ENCODE measurements at regions not wholly inside any gene's neighbourhood (a gene's known extent, or its start where the extent isn't known, plus 50 kb on each side); places are given as distances from the start of the nearest gene placed in this dataset.
"Not testable (repeated sequence)": the region's sequence is repeated elsewhere in the genome, so short reads cannot be mapped to it uniquely, and the experiment has no call there.

DNA sequence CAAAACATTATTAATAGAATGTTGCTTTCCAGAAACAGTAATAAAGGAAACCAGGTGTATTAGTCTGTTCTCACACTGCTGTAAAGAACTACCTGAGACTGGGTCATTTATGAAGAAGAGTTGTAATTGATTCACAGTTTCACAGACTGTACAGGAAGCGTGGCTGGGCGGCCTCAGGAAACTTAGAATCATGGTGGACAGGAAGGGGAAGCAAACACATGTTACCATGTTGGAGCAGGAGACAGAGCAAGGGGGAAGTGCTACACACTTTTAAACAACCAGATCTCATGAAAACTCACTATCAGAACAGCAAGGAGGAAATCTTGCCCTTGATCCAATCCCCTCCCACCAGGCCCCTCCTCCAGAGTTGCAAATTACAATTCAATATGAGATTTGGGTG, 815.8 kb downstream of the TRIML1 start:
- POLR2A ChIA-PET = no interaction called here
- H3K27ac Mint-ChIP-seq = no peak overlapping the region
- CTCF ChIA-PET = no interaction called here
- no peak for DNase-seq
- H3K4me3 Mint-ChIP-seq = no peak overlapping the region
- no peaks in the 10 kb centered on the region for H3K36me3 Mint-ChIP-seq (ENCODE audit: low read depth)
- peaks cover 23% of the 10 kb centered on the region for H3K9me3 Mint-ChIP-seq
- H3K4me1 Mint-ChIP-seq = no peaks in the 10 kb centered on the region
- H3K27me3 Mint-ChIP-seq = no peaks in the 10 kb centered on the region

- no peak for DNase-seq
- POLR2A ChIA-PET = no interaction called here
- CTCF ChIA-PET = no interaction called here
- H3K4me3 Mint-ChIP-seq = no peak overlapping the region
- H3K27me3 Mint-ChIP-seq = no peaks in the 10 kb centered on the region
- H3K27ac Mint-ChIP-seq = no peak overlapping the region
- H3K4me1 Mint-ChIP-seq = no peaks in the 10 kb centered on the region
- no peaks in the 10 kb centered on the region for H3K36me3 Mint-ChIP-seq (ENCODE audit: low read depth)
- H3K9me3 Mint-ChIP-seq = peaks cover 22% of the 10 kb centered on the region
These were observed 817.3 kb downstream of the TRIML1 start for GRCh38 chr4:188956566-188956965.

DNA sequence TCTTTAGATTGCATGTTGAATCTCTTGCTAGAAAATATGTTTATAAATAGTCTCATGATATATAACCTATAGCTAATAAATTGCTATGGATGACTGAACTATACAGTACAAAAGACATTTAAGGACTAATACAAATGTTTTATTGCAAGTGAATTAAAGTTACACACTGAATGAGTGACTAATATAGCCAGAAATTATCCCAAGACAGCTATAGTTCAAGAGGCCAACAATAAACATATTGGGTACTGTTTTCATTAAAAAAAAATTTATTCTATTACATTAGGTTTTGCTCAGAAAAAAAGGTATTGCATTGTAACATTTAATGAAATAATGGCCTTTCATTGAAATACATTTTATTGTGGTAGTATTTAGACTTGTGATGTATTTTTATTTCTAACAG, 819.1 kb downstream of the TRIML1 start:
- Mint-ChIP-seq H3K27me3 (no peaks in the 10 kb centered on the region), H3K4me3 (no peak overlapping the region), H3K4me1 (no peaks in the 10 kb centered on the region), H3K36me3 (ENCODE audit: low read depth) (no peaks in the 10 kb centered on the region), H3K9me3 (peaks cover 30% of the 10 kb centered on the region), H3K27ac (no peak overlapping the region)
- DNase-seq = no peak
- POLR2A ChIA-PET = no interaction called here
- CTCF ChIA-PET = no interaction called here

GRCh38 chr4:188959424-188959823, 820.2 kb downstream of the TRIML1 start:
- H3K27ac Mint-ChIP-seq = no peak overlapping the region
- no peaks in the 10 kb centered on the region for H3K27me3 Mint-ChIP-seq
- ChIA-PET CTCF (no interaction called here), POLR2A (no interaction called here)
- no peaks in the 10 kb centered on the region for H3K36me3 Mint-ChIP-seq (ENCODE audit: low read depth)
- no peak overlapping the region for H3K4me3 Mint-ChIP-seq
- H3K4me1 Mint-ChIP-seq = no peaks in the 10 kb centered on the region
- DNase-seq = no peak
- peaks cover 30% of the 10 kb centered on the region for H3K9me3 Mint-ChIP-seq

- no peak for DNase-seq
- ChIA-PET CTCF (no interaction called here), POLR2A (no interaction called here)
- H3K27me3 Mint-ChIP-seq = no peaks in the 10 kb centered on the region
- no peaks in the 10 kb centered on the region for H3K36me3 Mint-ChIP-seq (ENCODE audit: low read depth)
- H3K4me3 Mint-ChIP-seq = no peak overlapping the region
- H3K9me3 Mint-ChIP-seq = peaks cover 30% of the 10 kb centered on the region
- no peaks in the 10 kb centered on the region for H3K4me1 Mint-ChIP-seq
- H3K27ac Mint-ChIP-seq = no peak overlapping the region
These were observed 821.3 kb downstream of the TRIML1 start for GRCh38 chr4:188960411-188961093.

- POLR2A ChIA-PET = no interaction called here
These were observed 831.9 kb downstream of the TRIML1 start for GRCh38 chr4:188971125-188971524.

GRCh38 chr4:188975271-188975670, 836.0 kb downstream of the TRIML1 start:
- POLR2A ChIA-PET = no interaction called here
- no peaks in the 10 kb centered on the region for H3K27me3 Mint-ChIP-seq
- CTCF ChIA-PET = no interaction called here
- peaks cover 6% of the 10 kb centered on the region for H3K9me3 Mint-ChIP-seq
- H3K4me1 Mint-ChIP-seq = no peaks in the 10 kb centered on the region
- H3K27ac Mint-ChIP-seq = no peak overlapping the region
- H3K4me3 Mint-ChIP-seq = no peak overlapping the region
- no peak for DNase-seq
- H3K36me3 Mint-ChIP-seq (ENCODE audit: low read depth) = no peaks in the 10 kb centered on the region

More at GRCh38 chr4:188971125-188971524, 831.9 kb downstream of the TRIML1 start:
- Mint-ChIP-seq H3K36me3 (ENCODE audit: low read depth) (no peaks in the 10 kb centered on the region), H3K4me1 (no peaks in the 10 kb centered on the region), H3K27ac (no peak overlapping the region), H3K9me3 (peaks cover 11% of the 10 kb centered on the region), H3K4me3 (no peak overlapping the region), H3K27me3 (no peaks in the 10 kb centered on the region)
- CTCF ChIA-PET = no interaction called here
- no peak for DNase-seq

GRCh38 chr4:188976644-188977115, 837.4 kb downstream of the TRIML1 start:
- H3K27me3 Mint-ChIP-seq = no peaks in the 10 kb centered on the region
- H3K4me1 Mint-ChIP-seq = no peaks in the 10 kb centered on the region
- H3K9me3 Mint-ChIP-seq = peaks cover 5% of the 10 kb centered on the region
- ChIA-PET POLR2A (no interaction called here), CTCF (no interaction called here)
- H3K27ac Mint-ChIP-seq = no peak overlapping the region
- DNase-seq = no peak
- H3K4me3 Mint-ChIP-seq = no peak overlapping the region
- no peaks in the 10 kb centered on the region for H3K36me3 Mint-ChIP-seq (ENCODE audit: low read depth)

- H3K4me3 Mint-ChIP-seq; H3K36me3 Mint-ChIP-seq (ENCODE audit: low read depth); H3K9me3 Mint-ChIP-seq; H3K27me3 Mint-ChIP-seq; H3K4me1 Mint-ChIP-seq; POLR2A ChIA-PET; DNase-seq; CTCF ChIA-PET; H3K27ac Mint-ChIP-seq: not testable (repeated sequence)
These were observed 838.0 kb downstream of the TRIML1 start for GRCh38 chr4:188977232-188977631.

GRCh38 chr4:188984518-188984917, 845.3 kb downstream of the TRIML1 start:
- peaks cover 7% of the 10 kb centered on the region for H3K9me3 Mint-ChIP-seq
- H3K4me1 Mint-ChIP-seq = no peaks in the 10 kb centered on the region
- CTCF ChIA-PET = no interaction called here
- POLR2A ChIA-PET = no interaction called here
- no peak overlapping the region for H3K4me3 Mint-ChIP-seq
- H3K27me3 Mint-ChIP-seq = no peaks in the 10 kb centered on the region
- DNase-seq = no peak
- no peak overlapping the region for H3K27ac Mint-ChIP-seq
- no peaks in the 10 kb centered on the region for H3K36me3 Mint-ChIP-seq (ENCODE audit: low read depth)

DNA sequence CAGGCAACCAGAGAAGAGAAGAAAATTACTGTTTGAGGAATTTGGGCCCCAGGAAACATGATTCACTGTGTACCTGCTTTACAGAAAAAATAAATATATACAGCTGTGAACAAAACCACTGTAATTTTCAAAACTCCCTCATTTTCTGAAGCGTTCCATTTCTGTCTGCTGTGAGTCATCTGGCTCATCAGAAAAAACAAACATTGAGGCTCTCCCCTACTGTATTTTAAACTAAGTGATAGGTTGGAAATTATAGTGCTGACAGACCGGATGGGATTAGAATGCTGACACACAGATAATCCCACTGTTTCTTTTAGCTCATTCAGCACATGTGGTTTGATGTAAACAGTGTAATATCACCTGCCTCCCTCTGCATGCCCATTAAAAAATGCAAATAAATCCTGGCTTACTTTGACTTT, 847.0 kb downstream of the TRIML1 start:
- CTCF ChIA-PET = no interaction called here
- POLR2A ChIA-PET = no interaction called here
- no peak for DNase-seq
- H3K27ac Mint-ChIP-seq = no peak overlapping the region
- no peaks in the 10 kb centered on the region for H3K36me3 Mint-ChIP-seq (ENCODE audit: low read depth)
- peaks cover 7% of the 10 kb centered on the region for H3K9me3 Mint-ChIP-seq
- H3K27me3 Mint-ChIP-seq = no peaks in the 10 kb centered on the region
- H3K4me3 Mint-ChIP-seq = no peak overlapping the region
- H3K4me1 Mint-ChIP-seq = no peaks in the 10 kb centered on the region

GRCh38 chr4:188987011-188987410, 847.8 kb downstream of the TRIML1 start:
- no peak overlapping the region for H3K27ac Mint-ChIP-seq
- no peaks in the 10 kb centered on the region for H3K36me3 Mint-ChIP-seq (ENCODE audit: low read depth)
- DNase-seq = no peak
- H3K4me3 Mint-ChIP-seq = no peak overlapping the region
- ChIA-PET POLR2A (no interaction called here), CTCF (no interaction called here)
- no peaks in the 10 kb centered on the region for H3K27me3 Mint-ChIP-seq
- no peaks in the 10 kb centered on the region for H3K4me1 Mint-ChIP-seq
- peaks cover 7% of the 10 kb centered on the region for H3K9me3 Mint-ChIP-seq

DNA sequence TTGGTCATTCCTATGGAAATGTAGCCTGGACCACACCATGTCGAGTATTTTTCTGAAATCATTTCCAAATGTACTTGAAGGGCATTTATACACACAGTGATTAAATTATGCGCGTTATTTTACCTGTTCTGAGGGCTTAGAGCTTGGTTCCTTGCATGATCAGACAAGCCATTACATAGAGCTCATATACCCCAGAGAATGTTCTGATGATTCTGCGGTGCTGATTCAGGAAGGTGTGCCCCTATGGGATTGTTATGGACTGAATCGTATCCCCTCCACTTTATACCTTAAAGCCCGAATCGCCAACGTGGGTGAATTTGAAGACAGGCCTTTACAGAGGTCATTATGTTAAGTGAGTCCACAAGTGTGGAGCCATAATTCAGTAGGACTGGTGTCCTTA, 848.9 kb downstream of the TRIML1 start:
- H3K4me1 Mint-ChIP-seq = no peaks in the 10 kb centered on the region
- no peak for DNase-seq
- H3K36me3 Mint-ChIP-seq (ENCODE audit: low read depth) = no peaks in the 10 kb centered on the region
- H3K27ac Mint-ChIP-seq = no peak overlapping the region
- ChIA-PET POLR2A (no interaction called here), CTCF (no interaction called here)
- no peak overlapping the region for H3K4me3 Mint-ChIP-seq
- peaks cover 7% of the 10 kb centered on the region for H3K9me3 Mint-ChIP-seq
- no peaks in the 10 kb centered on the region for H3K27me3 Mint-ChIP-seq

DNA sequence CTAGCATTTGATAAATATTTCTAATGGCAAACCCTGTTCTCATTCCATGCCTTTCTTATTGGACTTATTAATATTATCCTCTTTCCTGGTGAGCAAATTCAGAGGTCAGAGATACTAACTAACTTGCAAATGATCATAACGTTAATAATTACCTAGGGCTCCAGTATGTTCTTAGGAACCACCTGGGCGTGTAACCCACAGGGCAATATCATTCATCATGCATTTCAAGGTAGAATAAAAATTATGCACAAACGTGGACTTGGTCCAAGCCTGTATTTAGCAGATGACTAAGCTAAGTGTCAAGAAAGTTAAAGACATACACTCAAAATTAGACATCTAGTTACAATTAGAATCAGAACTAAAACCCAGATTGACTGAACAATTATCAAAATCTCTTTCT, 850.1 kb downstream of the TRIML1 start:
- Mint-ChIP-seq H3K27ac (no peak overlapping the region), H3K27me3 (no peaks in the 10 kb centered on the region), H3K36me3 (ENCODE audit: low read depth) (no peaks in the 10 kb centered on the region), H3K4me1 (no peaks in the 10 kb centered on the region), H3K4me3 (no peak overlapping the region), H3K9me3 (peaks cover 7% of the 10 kb centered on the region)
- ChIA-PET CTCF (no interaction called here), POLR2A (no interaction called here)
- DNase-seq = no peak

- no peaks in the 10 kb centered on the region for H3K4me1 Mint-ChIP-seq
- H3K36me3 Mint-ChIP-seq (ENCODE audit: low read depth) = no peaks in the 10 kb centered on the region
- H3K27ac Mint-ChIP-seq = no peak overlapping the region
- no peak overlapping the region for H3K4me3 Mint-ChIP-seq
- POLR2A ChIA-PET = no interaction called here
- CTCF ChIA-PET = no interaction called here
- DNase-seq = no peak
- H3K9me3 Mint-ChIP-seq = peaks cover 5% of the 10 kb centered on the region
- H3K27me3 Mint-ChIP-seq = no peaks in the 10 kb centered on the region
These were observed 853.5 kb downstream of the TRIML1 start for GRCh38 chr4:188992706-188993105.

All from activated CD4-positive, alpha-beta memory T cell treated with anti-CD3 and anti-CD28 coated beads, Interleukin-2, amount 10 ng/mL, durations not matched to agents 7 days and 5 days (primary cell).